Hepatic stellate cell (primary cell): ENCODE measurements at regions not wholly inside any gene's neighbourhood (a gene's known extent, or its start where the extent isn't known, plus 50 kb on each side); places are given as distances from the start of the nearest gene placed in this dataset.
"Not testable (repeated sequence)": the region's sequence is repeated elsewhere in the genome, so short reads cannot be mapped to it uniquely, and the experiment has no call there.

Experiments
- DNase-seq: peaks from one replicate; pipeline ENCODE4 v3.0.0; 2011; ENCODE audit warnings: low spot score

- DNase-seq: no peak
These were observed 461.6 kb upstream of the ISX start for GRCh38 chr22:34604312-34604711.

- DNase-seq: no peak
These were observed 457.9 kb upstream of the ISX start for GRCh38 chr22:34608106-34608505.

- DNase-seq: no peak
These were observed 457.3 kb upstream of the ISX start for GRCh38 chr22:34608540-34609115.

- DNase-seq: no peak
These were observed 456.3 kb upstream of the ISX start for GRCh38 chr22:34609646-34610045.

GRCh38 chr22:34620161-34620560 lies 445.8 kb upstream of the ISX start:
- DNase-seq: no peak

- DNase-seq: no peak
These were observed 445.1 kb upstream of the ISX start for GRCh38 chr22:34620832-34621231.

- DNase-seq: no peak
These were observed 443.4 kb upstream of the ISX start for GRCh38 chr22:34622602-34623001.

- no peak for DNase-seq
These were observed 442.4 kb upstream of the ISX start for GRCh38 chr22:34623580-34623979.

- DNase-seq: not testable (repeated sequence)
These were observed 440.1 kb upstream of the ISX start for GRCh38 chr22:34625892-34626291.

- no peak for DNase-seq
These were observed 427.8 kb upstream of the ISX start for GRCh38 chr22:34638128-34638527.

- no peak for DNase-seq
These were observed 426.0 kb upstream of the ISX start for GRCh38 chr22:34639911-34640310.

GRCh38 chr22:34645375-34645774 lies 420.6 kb upstream of the ISX start:
- no peak for DNase-seq

GRCh38 chr22:34669001-34669400 lies 397.0 kb upstream of the ISX start:
- no peak for DNase-seq

GRCh38 chr22:34683031-34683430 lies 382.9 kb upstream of the ISX start:
- not testable (repeated sequence) for DNase-seq

GRCh38 chr22:34684278-34684677 lies 381.7 kb upstream of the ISX start:
- DNase-seq: not testable (repeated sequence)

GRCh38 chr22:34687116-34687515 lies 378.8 kb upstream of the ISX start:
- DNase-seq: no peak

GRCh38 chr22:34688825-34689224 lies 377.1 kb upstream of the ISX start:
- no peak for DNase-seq

GRCh38 chr22:34696557-34696956 lies 369.4 kb upstream of the ISX start:
- DNase-seq: no peak

- no peak for DNase-seq
These were observed 363.7 kb upstream of the ISX start for GRCh38 chr22:34702279-34702678.

- no peak for DNase-seq
These were observed 356.3 kb upstream of the ISX start for GRCh38 chr22:34709641-34710040.

- no peak for DNase-seq
These were observed 343.1 kb upstream of the ISX start for GRCh38 chr22:34722901-34723300.

- no peak for DNase-seq
These were observed 329.9 kb upstream of the ISX start for GRCh38 chr22:34736081-34736480.

- DNase-seq: no peak
These were observed 327.1 kb upstream of the ISX start for GRCh38 chr22:34738661-34739400.
